ENCODE measurements at regions not wholly inside any gene's neighbourhood (a gene's known extent, or its start where the extent isn't known, plus 50 kb on each side); places are given as distances from the start of the nearest gene placed in this dataset.

DNA sequence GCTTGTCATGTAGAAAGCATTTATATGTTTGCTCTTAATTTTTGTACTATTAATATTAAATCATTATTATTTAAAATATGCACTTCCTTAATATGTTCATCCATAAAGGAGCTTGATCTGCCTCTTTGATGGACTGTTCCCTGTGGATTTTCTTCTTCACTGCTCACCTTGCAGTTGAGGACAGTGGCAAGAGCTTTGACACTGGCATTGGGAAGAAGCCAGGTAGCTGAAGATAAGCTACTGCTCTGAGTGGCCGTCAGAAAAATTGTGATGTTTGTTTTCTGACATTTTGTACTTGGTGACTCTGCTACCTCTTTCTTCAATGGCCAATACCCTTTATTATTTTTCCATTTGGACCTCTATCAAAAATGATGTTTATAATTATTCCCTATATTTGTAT, 349.4 kb upstream of the NOVA1 start:
- TF ChIP-seq MXI1 (IDR thresholded peaks at IDR 0.05; ENCODE audit: borderline replicate concordance, low read depth, low read length) (no peak), SMC3 (IDR thresholded peaks at IDR 0.05; ENCODE audit: low read depth, low read length) (no peak), RAD21 (IDR thresholded peaks at IDR 0.05; ENCODE audit: low read length) (no peak), CHD1 (IDR thresholded peaks at IDR 0.05; ENCODE audit: low read depth, low read length) (no peak), CEBPB (IDR thresholded peaks at IDR 0.05; ENCODE audit: low read depth, low read length) (no peak)
- TF ChIP-seq, protein P1, sequence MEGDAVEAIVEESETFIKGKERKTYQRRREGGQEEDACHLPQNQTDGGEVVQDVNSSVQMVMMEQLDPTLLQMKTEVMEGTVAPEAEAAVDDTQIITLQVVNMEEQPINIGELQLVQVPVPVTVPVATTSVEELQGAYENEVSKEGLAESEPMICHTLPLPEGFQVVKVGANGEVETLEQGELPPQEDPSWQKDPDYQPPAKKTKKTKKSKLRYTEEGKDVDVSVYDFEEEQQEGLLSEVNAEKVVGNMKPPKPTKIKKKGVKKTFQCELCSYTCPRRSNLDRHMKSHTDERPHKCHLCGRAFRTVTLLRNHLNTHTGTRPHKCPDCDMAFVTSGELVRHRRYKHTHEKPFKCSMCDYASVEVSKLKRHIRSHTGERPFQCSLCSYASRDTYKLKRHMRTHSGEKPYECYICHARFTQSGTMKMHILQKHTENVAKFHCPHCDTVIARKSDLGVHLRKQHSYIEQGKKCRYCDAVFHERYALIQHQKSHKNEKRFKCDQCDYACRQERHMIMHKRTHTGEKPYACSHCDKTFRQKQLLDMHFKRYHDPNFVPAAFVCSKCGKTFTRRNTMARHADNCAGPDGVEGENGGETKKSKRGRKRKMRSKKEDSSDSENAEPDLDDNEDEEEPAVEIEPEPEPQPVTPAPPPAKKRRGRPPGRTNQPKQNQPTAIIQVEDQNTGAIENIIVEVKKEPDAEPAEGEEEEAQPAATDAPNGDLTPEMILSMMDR (conservative IDR thresholded peaks at IDR 0.05; ENCODE audit: low read depth, low read length): no peak
- TF ChIP-seq, protein P2, sequence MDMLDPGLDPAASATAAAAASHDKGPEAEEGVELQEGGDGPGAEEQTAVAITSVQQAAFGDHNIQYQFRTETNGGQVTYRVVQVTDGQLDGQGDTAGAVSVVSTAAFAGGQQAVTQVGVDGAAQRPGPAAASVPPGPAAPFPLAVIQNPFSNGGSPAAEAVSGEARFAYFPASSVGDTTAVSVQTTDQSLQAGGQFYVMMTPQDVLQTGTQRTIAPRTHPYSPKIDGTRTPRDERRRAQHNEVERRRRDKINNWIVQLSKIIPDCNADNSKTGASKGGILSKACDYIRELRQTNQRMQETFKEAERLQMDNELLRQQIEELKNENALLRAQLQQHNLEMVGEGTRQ (IDR thresholded peaks at IDR 0.05; ENCODE audit: low read depth, low read length): no peak

All from IMR-90 (cell line).